GM19438 (cell line): ENCODE measurements at regions not wholly inside any gene's neighbourhood (a gene's known extent, or its start where the extent isn't known, plus 50 kb on each side); places are given as distances from the start of the nearest gene placed in this dataset.

Experiments
- ATAC-seq: cut with Tn5 transposase; IDR thresholded peaks from one replicate; pipeline ENCODE4 v1.9.1; 2021; ENCODE audit warnings: low read depth; ENCODE audit not compliant: unreplicated experiment

DNA sequence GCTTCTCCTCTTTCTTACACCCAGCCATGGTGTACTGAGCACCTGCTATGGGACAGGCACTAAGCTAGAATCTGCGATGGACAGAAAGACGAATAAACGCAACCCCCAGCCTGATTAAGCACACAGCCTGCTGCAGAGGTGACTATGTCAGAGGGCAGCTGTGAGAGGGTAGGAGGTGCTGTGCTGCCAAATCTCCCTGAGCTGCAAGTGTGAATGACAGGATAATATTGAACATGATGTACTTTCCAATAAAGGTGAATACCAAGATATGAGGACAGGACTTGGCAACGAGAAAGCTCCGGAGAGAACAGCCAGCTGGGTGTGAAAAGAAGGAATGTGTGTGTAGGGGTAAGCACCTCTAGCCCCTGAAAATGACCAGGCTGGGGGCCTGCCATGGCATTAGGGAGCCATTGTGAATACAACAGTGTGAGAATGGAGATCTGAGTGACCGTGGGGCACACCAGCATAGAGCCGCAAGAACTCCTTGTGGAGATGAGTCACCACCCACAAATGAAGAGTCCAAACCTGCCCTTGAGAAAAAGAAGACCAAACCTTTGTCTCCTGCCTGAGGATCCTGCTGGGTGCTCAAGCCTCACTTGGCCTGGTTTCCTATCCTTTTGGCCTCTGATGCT, 83.0 kb upstream of the ATF3 start:
- ATAC-seq = no peak

DNA sequence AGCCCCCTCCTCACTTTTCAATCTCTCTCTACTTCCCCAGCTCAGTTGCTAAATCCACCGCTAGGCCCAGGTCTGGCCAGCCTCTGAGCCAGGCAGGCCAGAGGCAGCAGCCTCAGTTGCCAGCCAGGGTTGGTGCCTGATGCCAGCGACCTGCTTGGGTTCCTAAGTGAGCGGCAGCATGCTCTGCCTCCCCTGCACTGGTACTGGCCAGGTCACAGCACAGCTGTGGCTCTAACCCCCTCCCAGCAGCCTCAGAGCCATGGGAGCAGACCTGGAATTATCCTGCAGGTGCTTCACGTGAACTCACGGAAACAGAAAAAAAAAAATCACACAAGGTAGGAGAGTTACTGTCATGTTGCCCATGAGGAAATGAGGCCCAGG, 82.5 kb upstream of the ATF3 start:
- ATAC-seq = no peak

DNA sequence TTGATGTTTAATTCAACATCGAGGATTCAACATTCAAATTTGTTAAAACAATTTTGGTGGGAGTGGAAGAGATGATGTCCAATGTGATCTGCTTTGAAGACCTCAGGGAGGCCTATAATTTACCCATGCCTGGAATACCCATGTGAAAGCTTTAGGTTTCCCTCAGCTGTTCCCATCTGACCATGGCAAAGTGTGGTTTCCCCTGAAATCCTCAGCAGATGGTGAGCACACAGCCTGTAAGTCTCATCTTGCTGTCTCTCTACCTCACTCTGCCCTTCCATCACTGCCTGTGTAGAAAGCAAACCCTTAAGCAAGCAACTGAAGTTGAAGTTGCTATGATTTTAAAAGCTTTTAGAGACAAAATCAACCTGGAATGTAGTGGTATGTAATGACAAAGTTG, 80.1 kb upstream of the ATF3 start:
- no peak for ATAC-seq

DNA sequence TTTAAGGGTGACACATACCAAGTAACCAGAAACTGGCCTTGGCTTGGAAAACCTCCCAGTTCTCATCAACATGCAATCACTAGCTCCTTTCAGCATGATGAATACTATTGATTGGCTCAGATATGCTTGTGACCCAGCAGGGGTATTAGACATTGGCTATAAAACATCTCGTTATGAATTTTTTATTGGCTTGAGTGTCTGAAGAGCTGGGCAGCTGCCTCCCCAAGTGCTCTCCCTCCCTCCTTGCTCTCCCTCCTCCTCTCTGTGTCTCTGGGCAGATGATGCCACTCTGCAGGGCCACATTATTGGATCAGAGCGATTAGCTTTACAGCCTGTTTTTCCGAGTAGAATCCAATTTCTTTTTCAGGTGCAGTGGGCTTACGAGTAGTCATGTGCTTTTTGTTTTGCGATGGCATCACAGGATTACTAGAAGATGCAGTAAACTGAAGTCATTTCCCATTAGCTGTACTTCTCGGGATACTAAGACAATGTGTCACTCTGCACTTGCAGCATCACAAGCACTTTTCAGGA, 79.3 kb upstream of the ATF3 start:
- ATAC-seq = no peak

DNA sequence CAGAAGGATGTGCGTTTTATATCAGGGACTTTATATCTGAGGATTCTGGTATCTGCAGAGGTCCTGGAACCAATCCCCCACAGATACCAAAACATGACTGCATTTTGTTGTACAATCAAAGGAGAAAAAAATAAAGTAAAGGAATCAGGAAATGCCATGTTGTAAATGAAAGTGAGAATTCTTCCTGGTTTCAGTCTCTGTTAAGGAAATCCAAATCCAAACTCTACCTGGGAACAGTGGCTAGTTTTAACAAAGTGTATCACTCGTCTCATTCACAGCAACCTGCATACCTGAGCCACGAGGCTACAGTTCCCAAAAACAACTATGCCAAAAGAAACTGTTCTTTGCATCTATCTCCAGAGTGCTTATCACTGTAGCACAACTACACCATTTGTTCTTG, 77.3 kb upstream of the ATF3 start:
- ATAC-seq = no peak

DNA sequence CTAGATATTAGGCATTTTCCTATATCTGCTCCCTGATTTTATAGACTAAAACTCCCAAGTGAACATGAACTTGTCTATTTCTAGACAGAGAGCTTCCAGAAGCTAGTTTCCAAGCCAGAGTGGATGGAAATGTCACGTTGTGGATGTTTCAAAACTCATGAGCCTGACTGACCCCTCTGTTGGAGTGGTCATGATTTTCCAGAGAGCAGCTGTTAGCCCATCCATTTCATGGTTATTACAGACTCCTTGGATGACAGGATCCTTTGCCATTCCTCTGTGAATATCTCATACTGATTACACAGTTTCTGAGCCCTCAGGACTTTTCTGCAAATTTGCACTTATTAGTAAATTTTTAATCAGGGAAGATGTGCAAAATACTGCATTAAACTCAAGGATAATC, 76.8 kb upstream of the ATF3 start:
- no peak for ATAC-seq

DNA sequence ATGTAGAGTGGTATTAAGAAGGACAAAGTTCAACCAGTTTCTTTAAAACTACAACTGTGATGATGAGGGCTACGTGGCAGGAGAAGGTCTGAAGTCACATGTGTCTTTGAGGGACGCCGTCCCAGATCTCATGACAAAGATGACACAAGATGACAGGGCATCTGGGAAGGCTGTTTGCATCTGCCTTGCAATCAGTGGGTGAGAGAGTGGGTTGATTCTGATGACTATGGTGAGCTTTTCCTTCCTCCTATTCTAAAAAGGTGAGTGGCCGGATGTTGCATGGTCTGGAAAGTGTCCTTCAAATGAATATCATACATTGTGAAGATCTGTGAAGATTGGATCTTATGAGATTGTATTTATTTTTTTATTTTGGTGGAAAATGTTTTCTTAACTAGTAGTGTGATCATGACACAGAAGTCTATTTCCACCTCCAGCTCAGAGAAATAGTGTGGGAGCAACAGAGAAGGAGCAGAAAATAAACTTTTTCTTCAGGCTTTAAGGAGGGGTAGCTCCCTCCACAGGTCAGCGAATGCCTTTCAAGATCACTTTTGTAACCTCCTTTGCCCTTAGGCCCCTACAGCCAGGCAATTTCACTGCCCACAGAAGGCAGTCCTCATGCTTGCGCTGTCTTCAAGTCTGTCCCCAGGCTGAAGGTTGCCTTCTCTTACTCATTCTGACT, 76.0 kb upstream of the ATF3 start:
- no peak for ATAC-seq

DNA sequence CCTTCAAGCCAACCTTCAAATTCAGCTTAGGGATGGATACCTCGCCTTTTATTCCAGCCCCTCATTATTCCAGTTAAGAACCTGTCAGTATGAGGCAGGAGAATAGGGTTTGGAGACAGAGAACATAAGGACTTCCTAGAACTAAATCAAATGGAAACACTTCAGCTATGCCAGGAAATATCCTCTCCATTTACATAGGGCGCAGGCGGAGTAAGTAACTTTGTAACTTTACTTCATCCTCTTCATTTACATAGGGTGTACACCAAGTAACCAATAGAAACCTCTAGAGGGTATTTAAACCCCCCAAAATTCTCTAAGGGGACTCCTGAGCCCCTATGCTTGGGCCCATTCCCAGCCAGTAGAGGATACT, 75.4 kb upstream of the ATF3 start:
- ATAC-seq = no peak

DNA sequence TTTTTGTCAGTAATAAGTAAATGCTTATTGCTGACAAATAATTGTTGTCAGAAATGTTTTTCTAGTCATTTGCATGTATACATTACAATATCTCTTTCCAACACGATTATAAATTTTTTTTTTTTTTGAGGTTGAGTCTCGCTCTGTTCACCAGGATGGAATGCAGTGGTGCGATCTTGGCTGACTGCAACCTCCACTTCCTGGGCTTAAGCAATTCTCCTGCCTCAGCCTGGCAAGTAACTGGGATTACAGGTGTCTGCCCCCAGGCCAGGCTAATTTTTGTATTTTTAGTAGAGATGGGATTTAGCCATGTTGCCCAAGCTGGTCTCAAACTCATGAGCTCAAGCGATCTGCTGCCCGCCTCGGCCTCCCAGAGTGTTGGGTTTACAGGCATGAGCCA, 72.0 kb upstream of the ATF3 start:
- ATAC-seq = no peak

DNA sequence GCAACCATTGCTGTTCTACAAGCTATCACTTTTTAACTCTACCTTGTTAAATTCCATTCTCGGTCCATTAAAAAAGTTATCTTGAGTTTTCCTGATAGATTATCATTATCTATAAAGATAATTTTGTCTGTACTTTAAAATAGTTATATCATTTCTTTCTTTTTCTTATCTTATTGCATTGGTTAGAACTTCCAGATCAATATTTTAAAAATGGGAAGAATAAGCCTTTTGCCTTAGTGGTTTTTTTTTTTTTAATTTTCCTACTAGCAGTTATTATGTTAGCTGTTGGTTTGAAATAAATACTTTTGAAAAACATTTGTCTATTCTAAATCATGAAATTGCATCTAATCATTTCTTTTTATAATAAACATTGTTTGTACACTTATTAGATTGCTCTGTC, 71.0 kb upstream of the ATF3 start:
- ATAC-seq = no peak

DNA sequence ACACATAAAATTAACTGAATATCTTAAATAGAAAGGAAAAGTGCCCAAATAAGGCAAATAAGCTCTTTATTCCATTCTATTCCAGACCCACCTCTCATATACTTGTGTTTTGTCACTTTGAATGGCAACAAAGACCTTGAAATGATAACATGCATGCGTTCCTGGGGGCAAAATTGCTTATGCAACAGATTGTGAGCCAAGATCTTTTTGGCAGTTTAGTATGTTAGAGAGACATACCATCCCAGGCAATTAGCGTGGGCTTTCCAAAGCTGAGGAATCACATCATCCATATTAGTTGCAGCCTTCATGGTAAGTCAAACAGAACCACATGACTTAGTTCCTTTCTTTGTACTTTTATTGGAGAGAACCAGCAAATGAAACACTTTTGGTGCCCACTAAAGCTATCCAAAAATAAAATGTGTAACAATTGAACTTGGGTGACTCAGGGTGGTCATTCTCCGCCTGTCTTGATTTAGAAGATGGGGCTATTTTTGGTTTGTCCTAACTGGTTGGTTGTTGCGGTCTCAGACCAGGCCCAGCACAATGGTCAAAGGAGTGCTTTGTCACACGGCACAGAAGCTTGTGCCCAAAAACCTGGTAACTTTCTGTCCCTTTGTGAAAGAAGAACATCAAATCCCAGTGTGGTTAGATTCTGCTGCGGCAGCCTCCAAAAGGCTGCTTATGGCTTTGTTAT, 68.7 kb upstream of the ATF3 start:
- ATAC-seq = no peak

DNA sequence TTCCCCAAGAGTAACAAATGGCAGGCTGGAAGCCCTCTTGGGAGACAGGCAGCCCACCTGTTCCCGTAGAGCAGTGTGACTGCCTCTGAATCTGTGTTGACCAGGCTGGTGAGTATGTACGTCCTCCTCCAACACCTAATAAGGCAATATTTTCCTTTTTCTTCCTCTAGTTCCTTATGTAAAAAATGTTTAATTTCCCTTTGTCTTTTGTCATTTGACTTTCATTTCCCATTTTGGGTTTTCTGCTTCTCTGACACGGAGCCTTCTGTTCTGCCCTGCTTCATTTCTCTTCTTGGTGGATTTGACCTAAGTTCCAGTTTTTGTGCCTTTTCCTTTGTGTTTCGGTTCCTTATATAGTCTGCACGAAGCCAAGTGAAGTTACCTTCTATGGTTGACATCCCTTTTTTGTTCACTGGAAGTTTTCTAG, 65.8 kb upstream of the ATF3 start:
- no peak for ATAC-seq

DNA sequence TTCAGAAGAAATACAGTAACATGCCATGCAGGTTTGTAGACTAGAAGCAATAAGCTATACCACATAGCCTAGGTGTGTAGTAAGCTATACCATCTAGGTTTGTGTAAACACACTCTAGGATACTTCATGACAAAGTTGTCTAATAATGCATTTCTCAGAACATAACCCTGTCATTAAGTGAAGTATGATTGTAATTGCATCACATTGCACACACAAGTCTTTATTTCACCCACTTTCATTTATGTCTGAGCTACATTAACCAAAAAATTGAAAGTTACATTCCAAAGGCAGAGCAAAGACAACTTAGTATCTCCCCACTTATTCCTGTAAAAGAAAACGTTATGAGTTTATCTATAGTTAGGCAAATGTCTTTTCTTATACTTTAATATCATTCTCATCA, 64.5 kb upstream of the ATF3 start:
- no peak for ATAC-seq

DNA sequence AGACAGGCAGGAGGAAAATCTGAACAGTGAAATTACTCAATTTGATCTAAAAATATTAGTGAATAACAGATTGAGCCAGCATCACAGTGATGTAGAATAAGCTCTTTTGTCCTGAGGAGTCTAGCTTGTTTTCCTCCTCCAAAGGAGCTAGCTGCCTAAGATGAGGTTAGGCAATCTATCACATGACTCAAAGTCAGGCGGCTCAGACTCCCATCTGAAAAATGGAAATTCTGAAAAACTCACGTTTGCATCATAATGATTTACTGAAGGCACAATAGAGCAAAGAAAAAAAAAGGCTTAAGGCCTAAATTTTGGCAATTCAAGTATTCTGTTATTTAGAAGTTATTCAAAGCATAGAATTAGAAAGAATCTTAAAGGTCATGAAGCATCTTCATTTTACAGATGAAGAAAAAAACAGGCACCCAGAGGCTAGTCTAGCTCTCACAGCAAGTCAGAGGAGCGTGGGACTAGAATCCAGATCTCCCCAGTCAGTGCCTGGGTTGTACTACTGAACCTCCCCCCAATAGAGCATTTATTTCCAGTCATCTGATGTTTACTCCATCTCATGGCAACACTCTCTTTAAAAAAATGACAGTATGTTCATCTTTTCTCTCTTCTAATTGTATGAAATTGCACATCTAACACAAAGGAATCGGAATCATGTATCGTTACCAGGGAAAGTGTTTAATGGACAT, 62.5 kb upstream of the ATF3 start:
- ATAC-seq = no peak

DNA sequence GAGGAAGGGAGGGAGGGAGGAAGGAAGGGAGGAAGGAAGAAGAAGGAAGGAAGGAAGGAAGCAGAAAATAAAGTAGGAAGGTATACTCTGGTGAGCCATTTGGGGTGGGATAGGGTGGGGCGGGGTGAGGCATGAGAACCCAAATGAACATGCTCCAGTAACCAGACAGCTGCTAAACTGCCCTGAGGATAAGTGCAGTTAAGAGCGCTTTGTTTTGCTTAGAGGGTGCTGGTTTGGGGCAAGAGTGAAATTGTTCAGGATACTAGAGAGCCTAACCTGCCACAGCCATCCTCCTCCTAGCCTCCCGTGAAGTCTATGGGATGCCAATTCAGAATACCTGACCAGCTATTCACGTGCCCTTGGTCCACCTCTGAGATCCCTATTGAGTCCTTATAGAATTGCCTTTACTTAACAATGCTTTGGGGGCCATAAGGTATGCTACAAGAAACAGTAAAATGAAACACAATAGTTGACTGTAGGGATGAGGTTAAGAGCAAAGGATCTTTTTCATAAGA, 59.0 kb upstream of the ATF3 start:
- no peak for ATAC-seq

DNA sequence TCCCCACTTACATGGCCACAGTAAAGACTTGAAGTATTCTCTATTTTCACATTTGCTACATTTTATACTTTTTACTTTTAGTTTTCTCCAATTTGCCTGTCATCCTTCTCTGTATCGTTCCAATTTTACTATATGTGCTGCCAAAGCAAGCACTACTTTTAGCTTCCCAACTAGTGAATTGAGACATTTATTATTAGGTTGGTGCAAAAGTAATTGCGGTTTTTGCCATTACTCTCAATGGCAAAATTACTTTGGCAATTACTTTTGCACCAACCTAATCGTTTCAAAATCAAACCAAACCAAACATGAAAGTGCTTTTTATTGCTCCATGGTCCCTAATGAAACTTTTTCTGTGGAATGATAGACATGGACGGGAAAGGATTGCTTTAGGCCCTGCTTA, 56.6 kb upstream of the ATF3 start:
- ATAC-seq = no peak

DNA sequence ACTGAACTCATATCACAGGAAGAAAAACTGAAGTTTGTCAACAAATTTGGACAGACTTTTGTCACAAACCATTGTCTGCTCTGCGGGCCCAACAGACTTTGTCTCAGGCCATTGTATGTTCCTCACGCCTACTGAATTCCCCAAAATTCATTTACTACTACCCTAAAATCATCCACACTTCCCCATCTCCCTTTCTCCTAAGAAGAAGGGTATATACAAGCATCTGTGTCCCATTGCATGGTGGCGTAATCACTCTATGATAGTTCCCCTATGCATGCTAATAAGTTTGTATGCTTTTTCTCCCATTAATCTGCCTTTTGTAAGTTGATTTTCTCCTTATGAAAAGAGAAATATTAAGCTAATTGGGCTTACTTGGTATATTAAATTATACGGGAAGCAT, 54.9 kb upstream of the ATF3 start:
- ATAC-seq = no peak

DNA sequence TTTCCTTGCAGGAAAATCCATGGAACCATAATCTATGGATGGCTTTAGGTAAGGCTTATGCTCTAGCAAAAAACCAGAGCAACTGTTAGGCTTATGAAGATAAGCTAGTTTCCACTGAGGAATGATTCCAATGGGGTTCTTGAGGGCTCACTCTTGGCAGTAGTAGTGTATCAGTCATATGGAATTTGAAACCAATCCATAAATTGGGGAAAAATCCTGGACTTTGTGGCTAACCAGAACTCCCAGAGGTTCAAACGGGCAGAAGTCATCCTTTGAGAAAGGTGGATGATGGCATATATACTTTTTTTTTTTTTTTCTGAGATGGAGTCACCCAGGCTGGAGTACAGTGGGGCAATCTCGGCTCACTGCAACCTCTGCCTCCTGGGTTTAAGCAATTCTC, 54.2 kb upstream of the ATF3 start:
- no peak for ATAC-seq

DNA sequence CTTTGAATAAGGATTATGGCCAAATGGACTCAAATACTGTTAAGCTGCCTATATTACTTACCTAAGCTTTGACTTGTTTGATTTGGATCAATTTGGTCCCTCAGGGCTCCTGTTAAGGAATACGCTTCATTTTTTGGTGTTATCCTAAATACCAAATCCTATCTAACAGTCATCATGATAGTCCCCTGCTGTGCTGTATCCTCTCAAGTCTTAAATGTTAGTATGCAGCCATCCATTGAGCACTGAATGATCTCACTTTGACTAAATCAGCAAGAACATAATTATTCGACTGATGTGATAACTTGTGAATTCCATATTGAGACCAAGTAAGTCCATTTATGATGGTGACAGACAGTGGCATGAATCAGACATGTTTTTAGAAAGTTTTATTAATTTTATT, 53.1 kb upstream of the ATF3 start:
- no peak for ATAC-seq

DNA sequence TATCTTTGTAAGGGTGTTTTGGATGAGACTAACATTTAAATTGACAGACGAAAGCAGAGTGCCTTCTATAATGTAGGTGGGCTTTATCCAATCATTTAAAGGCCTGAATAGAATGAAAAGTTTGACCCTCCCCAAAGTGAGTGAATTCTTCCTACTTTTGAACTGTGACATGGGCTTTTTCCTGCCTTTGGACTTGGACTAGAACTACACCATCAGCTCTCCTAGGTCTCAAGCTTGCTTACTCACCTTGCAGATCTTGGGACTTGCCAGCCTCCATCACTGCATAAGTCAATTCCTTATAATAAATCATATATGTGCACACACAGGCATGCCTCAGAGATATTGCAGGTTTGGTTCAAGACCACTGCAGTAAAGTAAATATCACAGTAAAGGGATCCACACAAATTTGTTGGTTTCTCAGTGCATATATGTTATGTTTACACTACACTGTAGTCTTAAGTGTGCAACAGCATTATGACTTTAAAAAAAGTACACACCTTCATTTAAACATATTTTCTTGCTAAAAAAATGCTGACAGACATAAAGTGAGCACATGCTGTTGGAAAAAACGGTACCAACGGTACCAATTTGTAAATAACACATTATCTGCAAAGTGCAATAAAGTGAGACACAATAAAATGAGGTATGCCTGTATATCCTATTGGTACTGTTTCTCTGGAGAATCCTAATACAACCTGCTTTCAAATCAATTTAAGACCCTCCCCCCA, 51.6 kb upstream of the ATF3 start:
- no peak for ATAC-seq
